GM23248 (cell line): ENCODE measurements at regions not wholly inside any gene's neighbourhood (a gene's known extent, or its start where the extent isn't known, plus 50 kb on each side); places are given as distances from the start of the nearest gene placed in this dataset.

Source experiments
- EZH2 ChIP-seq: fragments of 200-600 bp; sonication (generic); IDR thresholded peaks from 2 replicates; pipeline ENCODE4 v1.6.1; 2018; ENCODE audit warnings: antibody characterized with exemption, mild to moderate bottlenecking; ENCODE audit not compliant: insufficient read depth, poor library complexity, severe bottlenecking
- EZH2phosphoT487 ChIP-seq: fragments of 200-600 bp; sonication (generic); IDR thresholded peaks from 2 replicates; pipeline ENCODE4 v1.6.1; 2018; ENCODE audit warnings: antibody characterized with exemption, moderate library complexity, mild to moderate bottlenecking, low read depth; ENCODE audit not compliant: insufficient read depth

DNA sequence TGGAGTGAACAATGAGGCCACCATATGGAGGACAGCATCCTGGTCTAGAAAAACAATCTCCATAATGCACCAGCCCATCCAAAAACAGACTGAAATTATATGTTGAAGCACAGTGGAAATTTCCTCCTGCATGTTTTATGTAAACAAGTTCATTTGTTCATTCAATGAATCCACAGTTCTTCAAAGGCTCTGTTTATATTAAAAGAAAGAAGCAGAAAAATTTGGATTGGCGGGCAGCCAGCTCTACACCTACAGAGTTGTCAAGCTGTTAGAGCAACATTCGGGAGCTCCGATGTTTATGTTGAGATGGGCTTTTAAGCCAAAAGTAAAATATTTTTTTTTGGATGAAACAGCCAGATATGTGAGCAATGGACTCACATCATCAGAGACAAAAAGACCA, 395.3 kb upstream of the SULF2 start:
- TF ChIP-seq EZH2phosphoT487 (no peak), EZH2 (no peak)
